ENCODE measurements at regions not wholly inside any gene's neighbourhood (a gene's known extent, or its start where the extent isn't known, plus 50 kb on each side); places are given as distances from the start of the nearest gene placed in this dataset.

- Histone ChIP-seq H3K4me3 (no peak overlapping the region), H3K27ac (peak overlapping the region; percentile 53 to 54), H3K36me3 (no peaks in the 10 kb centered on the region), H3K4me1 (peaks cover 0 to 7% of the 10 kb centered on the region in 2 donors), H3K27me3 (no peaks in the 10 kb centered on the region), H3K9me3 (no peaks in the 10 kb centered on the region)
- DNase-seq: no peak
- intact Hi-C loops (cut with DNase I; ENCODE audit: low total_unique reads): no loop called here
- TF ChIP-seq POLR2A (IDR thresholded peaks at IDR 0.05) (no peak), CTCF (IDR thresholded peaks at IDR 0.05) (no peak)
Observed at GRCh38 chr18:23336101-23336500, 117.0 kb upstream of the RIOK3 start.

GRCh38 chr18:23337599-23338444, 115.3 kb upstream of the RIOK3 start:
- intact Hi-C loops (cut with DNase I; ENCODE audit: low total_unique reads): no loop called here
- H3K27ac ChIP-seq: no peak overlapping the region

GRCh38 chr18:23340661-23341060, 112.4 kb upstream of the RIOK3 start:
- intact Hi-C loops (cut with DNase I; ENCODE audit: low total_unique reads): no loop called here
- DNase-seq: peak in 1 of 2 donors; percentile 40
- TF ChIP-seq POLR2A (IDR thresholded peaks at IDR 0.05) (no peak), CTCF (IDR thresholded peaks at IDR 0.05) (no peak)
- Histone ChIP-seq H3K4me1 (no peaks in the 10 kb centered on the region), H3K4me3 (no peak overlapping the region), H3K27me3 (no peaks in the 10 kb centered on the region), H3K36me3 (no peaks in the 10 kb centered on the region), H3K27ac (no peak overlapping the region), H3K9me3 (no peaks in the 10 kb centered on the region)

More at GRCh38 chr18:23337599-23338444, 115.3 kb upstream of the RIOK3 start:
- TF ChIP-seq POLR2A (IDR thresholded peaks at IDR 0.05) (no peak), CTCF (IDR thresholded peaks at IDR 0.05) (no peak)
- Histone ChIP-seq H3K4me3 (no peak overlapping the region), H3K9me3 (no peaks in the 10 kb centered on the region), H3K27me3 (no peaks in the 10 kb centered on the region), H3K36me3 (no peaks in the 10 kb centered on the region), H3K4me1 (peaks cover 0 to 7% of the 10 kb centered on the region in 2 donors)
- DNase-seq: no peak

GRCh38 chr18:23341383-23341782, 111.7 kb upstream of the RIOK3 start:
- H3K9me3 ChIP-seq: no peaks in the 10 kb centered on the region
- no peak for DNase-seq
- no peak for TF ChIP-seq CTCF (IDR thresholded peaks at IDR 0.05)
- no peak for TF ChIP-seq POLR2A (IDR thresholded peaks at IDR 0.05)
- no peak overlapping the region for H3K4me3 ChIP-seq
- no peaks in the 10 kb centered on the region for H3K27me3 ChIP-seq
- H3K27ac ChIP-seq: no peak overlapping the region
- H3K4me1 ChIP-seq: no peaks in the 10 kb centered on the region
- no peaks in the 10 kb centered on the region for H3K36me3 ChIP-seq
- intact Hi-C loops (cut with DNase I; ENCODE audit: low total_unique reads): no loop called here

GRCh38 chr18:23341983-23342382, 111.1 kb upstream of the RIOK3 start:
- H3K9me3 ChIP-seq: no peaks in the 10 kb centered on the region
- intact Hi-C loops (cut with DNase I; ENCODE audit: low total_unique reads): no loop called here
- no peak overlapping the region for H3K4me3 ChIP-seq
- no peak for DNase-seq
- no peaks in the 10 kb centered on the region for H3K27me3 ChIP-seq
- no peaks in the 10 kb centered on the region for H3K4me1 ChIP-seq
- H3K27ac ChIP-seq: no peak overlapping the region
- H3K36me3 ChIP-seq: no peaks in the 10 kb centered on the region
- TF ChIP-seq POLR2A (IDR thresholded peaks at IDR 0.05) (no peak), CTCF (IDR thresholded peaks at IDR 0.05) (no peak)
